GM06990 (cell line): ENCODE measurements at regions not wholly inside any gene's neighbourhood (a gene's known extent, or its start where the extent isn't known, plus 50 kb on each side); places are given as distances from the start of the nearest gene placed in this dataset.
"Not testable (repeated sequence)": the region's sequence is repeated elsewhere in the genome, so short reads cannot be mapped to it uniquely, and the experiment has no call there.

ENCODE experiments used
- DNase-seq: peaks from one replicate; pipeline ENCODE4 v3.0.0-alpha.2; 2011; ENCODE audit not compliant: insufficient read length; ENCODE audit errors: extremely low read depth
- H3K27me3 ChIP-seq: replicated peaks from 2 replicates; pipeline ENCODE4 v1.6.0; 2011; ENCODE audit warnings: low read length; ENCODE audit not compliant: control insufficient read depth, insufficient read depth
- H3K36me3 ChIP-seq: 2 replicates; pipeline ENCODE4 v1.5.1; 2011; ENCODE audit warnings: low read length; ENCODE audit not compliant: control insufficient read depth, insufficient read depth
- H3K4me3 ChIP-seq: replicated peaks from 2 replicates; pipeline ENCODE4 v1.5.1; 2011; ENCODE audit warnings: low read depth, mild to moderate bottlenecking, control low read depth, low read length
- CTCF ChIP-seq: IDR thresholded peaks from 2 replicates; pipeline ENCODE4 v1.5.1; 2011; ENCODE audit warnings: low read length, control low read depth, mild to moderate bottlenecking, inconsistent platforms; ENCODE audit not compliant: insufficient read depth, poor library complexity, severe bottlenecking

- Histone ChIP-seq H3K36me3 (no peaks in the 10 kb centered on the region; the same call in 1 of the 2 replicates), H3K27me3 (no peaks in the 10 kb centered on the region), H3K4me3 (no peak overlapping the region)
- no peak for TF ChIP-seq CTCF
- DNase-seq, result no peak
Observed at GRCh38 chrX:1743663-1744062, 128.8 kb downstream of the ASMT start.

GRCh38 chrX:1748408-1748807, 133.5 kb downstream of the ASMT start:
- H3K36me3 ChIP-seq, result no peaks in the 10 kb centered on the region
- no peaks in the 10 kb centered on the region for H3K27me3 ChIP-seq
- no peak for DNase-seq
- no peak overlapping the region for H3K4me3 ChIP-seq
- no peak for TF ChIP-seq CTCF

- H3K4me3 ChIP-seq, result no peak overlapping the region
- no peak for TF ChIP-seq CTCF
- H3K36me3 ChIP-seq, result no peaks in the 10 kb centered on the region
- H3K27me3 ChIP-seq, result no peaks in the 10 kb centered on the region
- DNase-seq, result no peak
Observed at GRCh38 chrX:1749499-1749898, 134.6 kb downstream of the ASMT start.

GRCh38 chrX:1750267-1750666, 135.4 kb downstream of the ASMT start:
- H3K36me3 ChIP-seq, result no peaks in the 10 kb centered on the region
- H3K27me3 ChIP-seq, result no peaks in the 10 kb centered on the region
- no peak for DNase-seq
- TF ChIP-seq CTCF, result no peak
- H3K4me3 ChIP-seq, result no peak overlapping the region

GRCh38 chrX:1751781-1752180, 136.9 kb downstream of the ASMT start:
- DNase-seq, result no peak
- H3K4me3 ChIP-seq, result no peak overlapping the region
- TF ChIP-seq CTCF, result no peak

GRCh38 chrX:1752799-1753198, 137.9 kb downstream of the ASMT start:
- H3K4me3 ChIP-seq, H3K27me3 ChIP-seq, H3K36me3 ChIP-seq, DNase-seq: not testable (repeated sequence)

More at GRCh38 chrX:1751781-1752180, 136.9 kb downstream of the ASMT start:
- H3K36me3 ChIP-seq, result no peaks in the 10 kb centered on the region
- no peaks in the 10 kb centered on the region for H3K27me3 ChIP-seq
